Keratinocyte (primary cell): ENCODE measurements at regions not wholly inside any gene's neighbourhood (a gene's known extent, or its start where the extent isn't known, plus 50 kb on each side); places are given as distances from the start of the nearest gene placed in this dataset.

Experiments
- DNase-seq: peaks from one replicate; pipeline ENCODE4 v3.0.0-alpha.2; 2011; ENCODE audit warnings: low read depth, missing footprints, low spot score
- FAIRE-seq: peaks from 2 replicates; lab custom pipeline; 2011; peaks lifted over from hg19 to GRCh38; lab: Jason Lieb, UNC
- H2AFZ ChIP-seq: 2 replicates; pipeline ENCODE4 v1.6.0; 2012; ENCODE audit warnings: low read length, control low read depth, inconsistent platforms; ENCODE audit not compliant: control insufficient read depth
- H3K27ac ChIP-seq: 2 replicates; pipeline ENCODE4 v1.5.1; 2011; ENCODE audit warnings: low read length; ENCODE audit not compliant: control insufficient read depth, insufficient read depth
- H3K27me3 ChIP-seq: 3 replicates; pipeline ENCODE4 v1.6.0; 2011; ENCODE audit warnings: low read length; ENCODE audit not compliant: control insufficient read depth, insufficient read depth; ENCODE audit errors: extremely low read depth
- H3K36me3 ChIP-seq, 2 experiments: 2 replicates in 1 of 2; 3 replicates in 1 of 2; pipeline ENCODE4 v1.5.1; 2011; ENCODE audit warnings: low read length in 2 of 2, mild to moderate bottlenecking in 1 of 2; ENCODE audit not compliant: control insufficient read depth in 2 of 2, insufficient read depth in 2 of 2; ENCODE audit errors: extremely low read depth in 1 of 2
- H3K4me1 ChIP-seq: 3 replicates; pipeline ENCODE4 v1.5.1; 2011; ENCODE audit warnings: low read length; ENCODE audit not compliant: control insufficient read depth, insufficient read depth; ENCODE audit errors: extremely low read depth
- H3K4me2 ChIP-seq: 3 replicates; pipeline ENCODE4 v1.6.0; 2011; ENCODE audit warnings: low read depth, low read length; ENCODE audit not compliant: control insufficient read depth, insufficient read depth; ENCODE audit errors: extremely low read depth
- H3K4me3 ChIP-seq, 3 experiments: fragments of 200-600 bp in 1 of 3; sonication (generic) in 1 of 3; 2 replicates in 2 of 3; 3 replicates in 1 of 3; pipeline ENCODE4 v1.5.1; 2011 to 2016; ENCODE audit warnings: low read length in 3 of 3, mild to moderate bottlenecking in 3 of 3, control low read depth in 2 of 3, inconsistent platforms in 1 of 3, low read depth in 1 of 3, mixed read lengths in 1 of 3, mixed run types in 1 of 3, moderate library complexity in 1 of 3; ENCODE audit not compliant: control insufficient read depth in 2 of 3, insufficient read depth in 2 of 3; ENCODE audit errors: extremely low read depth in 1 of 3
- H3K79me2 ChIP-seq: 2 replicates; pipeline ENCODE4 v1.6.0; 2012; ENCODE audit warnings: low read length; ENCODE audit not compliant: control insufficient read depth, insufficient read depth
- H3K9ac ChIP-seq: 3 replicates; pipeline ENCODE4 v1.6.0; 2011; ENCODE audit warnings: low read length; ENCODE audit not compliant: control insufficient read depth, insufficient read depth; ENCODE audit errors: extremely low read depth
- H3K9me1 ChIP-seq: 3 replicates; pipeline ENCODE4 v1.6.0; 2011; ENCODE audit warnings: low read length; ENCODE audit not compliant: control insufficient read depth, insufficient read depth; ENCODE audit errors: extremely low read depth
- H3K9me3 ChIP-seq: 2 replicates; pipeline ENCODE4 v1.5.1; 2012; ENCODE audit warnings: low read depth, low read length; ENCODE audit not compliant: control insufficient read depth
- H4K20me1 ChIP-seq: 3 replicates; pipeline ENCODE4 v1.6.0; 2011; ENCODE audit warnings: low read length; ENCODE audit not compliant: control insufficient read depth, insufficient read depth; ENCODE audit errors: extremely low read depth
- EZH2 ChIP-seq: IDR thresholded peaks from one replicate; pipeline ENCODE4 v1.6.1; 2012; ENCODE audit warnings: inconsistent platforms, mild to moderate bottlenecking, low read length, moderate library complexity
- dilution Hi-C: fragments of 300-500 bp; cut with MboI; formaldehyde crosslinking; loops from one replicate; pipeline ENCODE4 v1.7.0; 2020; ENCODE audit warnings: low sequenced_read_pairs; ENCODE audit not compliant: extremely low pct_ligation_motif_present
- TF ChIP-seq, protein P1 (sequence below), 3 experiments: IDR thresholded peaks in 1 of 3; conservative IDR thresholded peaks in 1 of 3; optimal IDR thresholded peaks in 1 of 3; 2 replicates in 2 of 3; 3 replicates in 1 of 3; pipeline versions ENCODE3 to v1.5.1; 2011; ENCODE audit warnings: low read length in 3 of 3, mild to moderate bottlenecking in 3 of 3, moderate library complexity in 2 of 3, control low read depth in 1 of 3, inconsistent platforms in 1 of 3; ENCODE audit not compliant: insufficient read depth in 2 of 3; ENCODE audit errors: extremely low read depth in 1 of 3

DNA sequence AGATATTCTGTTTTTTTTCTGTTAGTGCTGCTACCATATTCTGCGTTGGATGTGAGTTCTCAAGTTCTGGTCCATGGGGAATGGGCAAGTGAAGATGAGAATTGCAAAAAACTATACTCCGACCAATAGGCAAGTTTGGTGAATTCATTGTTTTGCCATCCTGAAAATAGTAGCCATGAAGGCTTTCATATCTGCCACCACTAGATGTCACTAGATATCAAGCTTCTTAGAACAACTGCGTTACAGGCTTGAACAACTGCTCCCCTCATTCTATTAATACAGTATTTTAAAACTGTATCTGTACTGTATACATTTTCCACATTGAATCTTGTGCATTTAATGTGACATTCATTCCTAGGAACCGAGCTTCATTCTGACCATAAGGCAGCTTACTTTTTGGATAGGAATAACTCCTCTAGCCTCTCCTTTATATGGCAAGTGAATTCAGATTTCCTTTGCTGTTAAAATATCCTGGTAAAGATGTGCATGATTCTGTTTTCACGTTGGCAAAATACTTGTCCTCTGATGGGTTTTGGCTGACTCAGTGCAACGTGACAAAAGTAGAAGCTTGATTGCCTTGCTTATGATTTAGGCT lies 163.6 kb downstream of the SREK1 start:
- peak; percentile 90 for FAIRE-seq
- H4K20me1 ChIP-seq = no peaks in the 10 kb centered on the region
- DNase-seq = no peak
- no peak overlapping the region for H2AFZ ChIP-seq
- no peak overlapping the region for H3K4me3 ChIP-seq
- H3K27me3 ChIP-seq = peaks cover 8% of the 10 kb centered on the region
- no peak overlapping the region for H3K9ac ChIP-seq
- no peak for TF ChIP-seq EZH2
- TF ChIP-seq, protein P1, sequence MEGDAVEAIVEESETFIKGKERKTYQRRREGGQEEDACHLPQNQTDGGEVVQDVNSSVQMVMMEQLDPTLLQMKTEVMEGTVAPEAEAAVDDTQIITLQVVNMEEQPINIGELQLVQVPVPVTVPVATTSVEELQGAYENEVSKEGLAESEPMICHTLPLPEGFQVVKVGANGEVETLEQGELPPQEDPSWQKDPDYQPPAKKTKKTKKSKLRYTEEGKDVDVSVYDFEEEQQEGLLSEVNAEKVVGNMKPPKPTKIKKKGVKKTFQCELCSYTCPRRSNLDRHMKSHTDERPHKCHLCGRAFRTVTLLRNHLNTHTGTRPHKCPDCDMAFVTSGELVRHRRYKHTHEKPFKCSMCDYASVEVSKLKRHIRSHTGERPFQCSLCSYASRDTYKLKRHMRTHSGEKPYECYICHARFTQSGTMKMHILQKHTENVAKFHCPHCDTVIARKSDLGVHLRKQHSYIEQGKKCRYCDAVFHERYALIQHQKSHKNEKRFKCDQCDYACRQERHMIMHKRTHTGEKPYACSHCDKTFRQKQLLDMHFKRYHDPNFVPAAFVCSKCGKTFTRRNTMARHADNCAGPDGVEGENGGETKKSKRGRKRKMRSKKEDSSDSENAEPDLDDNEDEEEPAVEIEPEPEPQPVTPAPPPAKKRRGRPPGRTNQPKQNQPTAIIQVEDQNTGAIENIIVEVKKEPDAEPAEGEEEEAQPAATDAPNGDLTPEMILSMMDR (optimal IDR thresholded peaks at IDR 0.05 in 1 of 3, IDR thresholded peaks at IDR 0.05 in 1 of 3, conservative IDR thresholded peaks at IDR 0.05 in 1 of 3; ENCODE audit: extremely low read depth in 1 of 3, insufficient read depth in 2 of 3, low read length in 3 of 3) = peak; percentile 32 to 74 (median 66)
- no peaks in the 10 kb centered on the region for H3K79me2 ChIP-seq
- H3K27ac ChIP-seq = no peak overlapping the region
- no peak overlapping the region for H3K4me2 ChIP-seq
- no peaks in the 10 kb centered on the region for H3K36me3 ChIP-seq
- H3K4me1 ChIP-seq = no peaks in the 10 kb centered on the region
- H3K9me3 ChIP-seq = no peaks in the 10 kb centered on the region
- no peaks in the 10 kb centered on the region for H3K9me1 ChIP-seq
- dilution Hi-C loops = loop anchor here (25.0 kb wide), 2 partner anchors 180 to 480 kb away; no protein-coding TSS in a partner anchor

DNA sequence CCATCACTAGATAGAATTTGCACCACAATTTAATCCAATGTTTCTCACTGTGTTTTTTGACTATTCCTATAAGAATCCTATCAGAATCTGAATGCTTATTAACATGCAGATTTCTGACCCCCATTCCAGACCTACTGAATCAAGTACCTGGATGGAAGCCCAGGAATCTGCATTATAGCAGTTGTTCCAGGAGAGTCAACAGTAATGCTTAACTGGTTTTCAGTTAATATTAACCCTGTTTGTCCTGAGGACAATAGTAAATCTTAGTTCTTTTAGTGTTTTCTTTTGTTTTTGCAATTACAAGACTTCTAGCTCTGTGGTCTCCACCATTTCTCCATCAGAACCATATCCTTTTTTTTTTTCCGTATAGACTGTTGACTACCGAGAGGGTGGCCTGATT lies 168.2 kb downstream of the SREK1 start:
- no peak overlapping the region for H3K27ac ChIP-seq
- H3K4me2 ChIP-seq = no peak overlapping the region
- H3K27me3 ChIP-seq = no peaks in the 10 kb centered on the region
- H3K9me3 ChIP-seq = no peaks in the 10 kb centered on the region
- H3K36me3 ChIP-seq = no peaks in the 10 kb centered on the region
- dilution Hi-C loops = loop anchor here (25.0 kb wide), 2 partner anchors 175 to 475 kb away; no protein-coding TSS in a partner anchor
- no peak for FAIRE-seq
- DNase-seq = no peak
- H3K9ac ChIP-seq = no peak overlapping the region
- H3K79me2 ChIP-seq = no peaks in the 10 kb centered on the region
- H3K4me3 ChIP-seq = no peak overlapping the region
- H2AFZ ChIP-seq = no peak overlapping the region
- no peaks in the 10 kb centered on the region for H3K9me1 ChIP-seq
- H3K4me1 ChIP-seq = no peaks in the 10 kb centered on the region
- TF ChIP-seq, protein P1 (optimal IDR thresholded peaks at IDR 0.05 in 1 of 3, IDR thresholded peaks at IDR 0.05 in 1 of 3, conservative IDR thresholded peaks at IDR 0.05 in 1 of 3; ENCODE audit: extremely low read depth in 1 of 3, insufficient read depth in 2 of 3, low read length in 3 of 3) = no peak
- no peak for TF ChIP-seq EZH2
- no peaks in the 10 kb centered on the region for H4K20me1 ChIP-seq
